GM12873 (cell line): ENCODE measurements at regions not wholly inside any gene's neighbourhood (a gene's known extent, or its start where the extent isn't known, plus 50 kb on each side); places are given as distances from the start of the nearest gene placed in this dataset.

Source experiments
- CTCF ChIP-seq: IDR thresholded peaks from 2 replicates; pipeline ENCODE4 v1.5.1; 2012; ENCODE audit warnings: low read depth, mild to moderate bottlenecking, moderate library complexity, low read length, control low read depth; ENCODE audit not compliant: insufficient read depth; ENCODE audit errors: missing control alignments

GRCh38 chr1:102630041-102630440, 478.3 kb downstream of the COL11A1 start:
- no peak for TF ChIP-seq CTCF

- no peak for TF ChIP-seq CTCF
These were observed 480.2 kb downstream of the COL11A1 start for GRCh38 chr1:102628109-102628613.

GRCh38 chr1:102627145-102627544, 481.2 kb downstream of the COL11A1 start:
- TF ChIP-seq CTCF = no peak

- no peak for TF ChIP-seq CTCF
These were observed 492.4 kb downstream of the COL11A1 start for GRCh38 chr1:102615896-102616295.

GRCh38 chr1:102595106-102595505, 513.2 kb downstream of the COL11A1 start:
- TF ChIP-seq CTCF = no peak

- no peak for TF ChIP-seq CTCF
These were observed 515.0 kb downstream of the COL11A1 start for GRCh38 chr1:102593276-102593675.

GRCh38 chr1:102588536-102588935, 519.8 kb downstream of the COL11A1 start:
- TF ChIP-seq CTCF = no peak

GRCh38 chr1:102586022-102586421, 522.3 kb downstream of the COL11A1 start:
- no peak for TF ChIP-seq CTCF
